Memory B cell (primary cell): ENCODE measurements at regions not wholly inside any gene's neighbourhood (a gene's known extent, or its start where the extent isn't known, plus 50 kb on each side); places are given as distances from the start of the nearest gene placed in this dataset.

Experiments
- ATAC-seq: fragments of 150-1000 bp; cut with Tn5 transposase; 2 replicates; pipeline ENCODE4 v1.10.0; 2021; ENCODE audit warnings: low read depth, mild to moderate bottlenecking, moderate library complexity
- DNase-seq, 2 donors: peaks; one replicate each; pipeline ENCODE4 v3.0.0; 2022; ENCODE audit warnings: low spot score in 2 of 2
- H3K27ac Mint-ChIP-seq: one replicate; pipeline ENCODE4 v1.8.0; 2022; ENCODE audit warnings: mild to moderate bottlenecking, moderate library complexity, mixed read lengths
- H3K27me3 Mint-ChIP-seq: one replicate; pipeline ENCODE4 v1.8.0; 2022; ENCODE audit warnings: mixed read lengths
- H3K36me3 Mint-ChIP-seq: one replicate; pipeline ENCODE4 v1.8.0; 2022; ENCODE audit warnings: mild to moderate bottlenecking, mixed read lengths
- H3K4me1 Mint-ChIP-seq: one replicate; pipeline ENCODE4 v1.8.0; 2022; ENCODE audit warnings: mixed read lengths
- H3K4me3 Mint-ChIP-seq: one replicate; pipeline ENCODE4 v1.8.0; 2022; ENCODE audit warnings: mild to moderate bottlenecking, moderate library complexity, mixed read lengths
- H3K9me3 Mint-ChIP-seq: one replicate; pipeline ENCODE4 v1.8.0; 2022; ENCODE audit warnings: mixed read lengths

GRCh38 chr1:212495766-212496494 lies 63.2 kb downstream of the NENF start:
- Mint-ChIP-seq H3K27me3 (peaks cover 13% of the 10 kb centered on the region), H3K4me3 (no peak overlapping the region), H3K4me1 (no peaks in the 10 kb centered on the region), H3K36me3 (no peaks in the 10 kb centered on the region), H3K9me3 (no peaks in the 10 kb centered on the region), H3K27ac (no peak overlapping the region)
- ATAC-seq: no peak
- DNase-seq: no peak

GRCh38 chr1:212496682-212497081 lies 64.0 kb downstream of the NENF start:
- peaks cover 1% of the 10 kb centered on the region for H3K36me3 Mint-ChIP-seq
- no peak for ATAC-seq

GRCh38 chr1:212497553-212497952 lies 64.8 kb downstream of the NENF start:
- DNase-seq (no peak), ATAC-seq (no peak)
- H3K36me3 Mint-ChIP-seq: peaks cover 1% of the 10 kb centered on the region
- peaks cover 10% of the 10 kb centered on the region for H3K27me3 Mint-ChIP-seq
- H3K4me3 Mint-ChIP-seq: no peak overlapping the region
- H3K9me3 Mint-ChIP-seq: peaks cover 1% of the 10 kb centered on the region
- H3K4me1 Mint-ChIP-seq: no peaks in the 10 kb centered on the region
- H3K27ac Mint-ChIP-seq: no peak overlapping the region

More at GRCh38 chr1:212496682-212497081, 64.0 kb downstream of the NENF start:
- no peak for DNase-seq
- Mint-ChIP-seq H3K27ac (no peak overlapping the region), H3K4me1 (no peaks in the 10 kb centered on the region), H3K9me3 (peaks cover 1% of the 10 kb centered on the region), H3K27me3 (peaks cover 14% of the 10 kb centered on the region), H3K4me3 (no peak overlapping the region)

GRCh38 chr1:212498283-212499040 lies 65.7 kb downstream of the NENF start:
- peaks cover 10% of the 10 kb centered on the region for H3K27me3 Mint-ChIP-seq
- peaks cover 1% of the 10 kb centered on the region for H3K9me3 Mint-ChIP-seq
- no peaks in the 10 kb centered on the region for H3K4me1 Mint-ChIP-seq
- H3K36me3 Mint-ChIP-seq: peaks cover 1% of the 10 kb centered on the region
- no peak for DNase-seq
- H3K27ac Mint-ChIP-seq: no peak overlapping the region
- H3K4me3 Mint-ChIP-seq: no peak overlapping the region
- ATAC-seq: no peak

GRCh38 chr1:212500351-212500750 lies 67.6 kb downstream of the NENF start:
- Mint-ChIP-seq H3K9me3 (peaks cover 1% of the 10 kb centered on the region), H3K4me1 (no peaks in the 10 kb centered on the region), H3K36me3 (peaks cover 1% of the 10 kb centered on the region), H3K27me3 (peaks cover 11% of the 10 kb centered on the region), H3K27ac (no peak overlapping the region), H3K4me3 (no peak overlapping the region)
- ATAC-seq (no peak), DNase-seq (no peak)

- Mint-ChIP-seq H3K4me3 (no peak overlapping the region), H3K9me3 (peaks cover 1% of the 10 kb centered on the region), H3K36me3 (peaks cover 1% of the 10 kb centered on the region), H3K27me3 (peaks cover 13% of the 10 kb centered on the region), H3K27ac (no peak overlapping the region), H3K4me1 (no peaks in the 10 kb centered on the region)
- DNase-seq (no peak), ATAC-seq (no peak)
Measured at GRCh38 chr1:212500983-212501382, 68.3 kb downstream of the NENF start.

- no peaks in the 10 kb centered on the region for H3K4me1 Mint-ChIP-seq
- peaks cover 21% of the 10 kb centered on the region for H3K27me3 Mint-ChIP-seq
- no peak overlapping the region for H3K4me3 Mint-ChIP-seq
- H3K9me3 Mint-ChIP-seq: peaks cover 1% of the 10 kb centered on the region
- no peak overlapping the region for H3K27ac Mint-ChIP-seq
- peaks cover 1% of the 10 kb centered on the region for H3K36me3 Mint-ChIP-seq
- no peak for ATAC-seq
- DNase-seq: no peak
Measured at GRCh38 chr1:212503714-212504113, 71.0 kb downstream of the NENF start.

- H3K36me3 Mint-ChIP-seq: peaks cover 1% of the 10 kb centered on the region
Measured at GRCh38 chr1:212504171-212504803, 71.6 kb downstream of the NENF start.

GRCh38 chr1:212506666-212507065 lies 73.9 kb downstream of the NENF start:
- Mint-ChIP-seq H3K36me3 (no peaks in the 10 kb centered on the region), H3K27me3 (peaks cover 13% of the 10 kb centered on the region), H3K4me1 (no peaks in the 10 kb centered on the region), H3K4me3 (no peak overlapping the region), H3K9me3 (no peaks in the 10 kb centered on the region), H3K27ac (no peak overlapping the region)
- DNase-seq: no peak
- ATAC-seq: no peak

More at GRCh38 chr1:212504171-212504803, 71.6 kb downstream of the NENF start:
- ATAC-seq: no peak
- H3K27ac Mint-ChIP-seq: no peak overlapping the region
- H3K4me3 Mint-ChIP-seq: no peak overlapping the region
- peaks cover 19% of the 10 kb centered on the region for H3K27me3 Mint-ChIP-seq
- no peaks in the 10 kb centered on the region for H3K4me1 Mint-ChIP-seq
- no peak for DNase-seq
- peaks cover 1% of the 10 kb centered on the region for H3K9me3 Mint-ChIP-seq

GRCh38 chr1:212507369-212507768 lies 74.6 kb downstream of the NENF start:
- Mint-ChIP-seq H3K36me3 (no peaks in the 10 kb centered on the region), H3K4me1 (no peaks in the 10 kb centered on the region), H3K4me3 (no peak overlapping the region), H3K27me3 (peaks cover 16% of the 10 kb centered on the region), H3K27ac (no peak overlapping the region), H3K9me3 (no peaks in the 10 kb centered on the region)
- ATAC-seq (no peak), DNase-seq (no peak)

GRCh38 chr1:212512816-212513559 lies 80.3 kb downstream of the NENF start:
- no peak for ATAC-seq
- no peak for DNase-seq
- Mint-ChIP-seq H3K4me3 (no peak overlapping the region), H3K27me3 (peaks cover 32% of the 10 kb centered on the region), H3K36me3 (no peaks in the 10 kb centered on the region), H3K9me3 (no peaks in the 10 kb centered on the region), H3K27ac (no peak overlapping the region), H3K4me1 (peaks cover 5% of the 10 kb centered on the region)

GRCh38 chr1:212513586-212513985 lies 80.9 kb downstream of the NENF start:
- H3K27ac Mint-ChIP-seq: no peak overlapping the region
- H3K27me3 Mint-ChIP-seq: peaks cover 31% of the 10 kb centered on the region
- DNase-seq (no peak), ATAC-seq (no peak)
- peaks cover 5% of the 10 kb centered on the region for H3K4me1 Mint-ChIP-seq
- H3K4me3 Mint-ChIP-seq: peak overlapping the region; percentile 16
- H3K36me3 Mint-ChIP-seq: no peaks in the 10 kb centered on the region
- H3K9me3 Mint-ChIP-seq: no peaks in the 10 kb centered on the region

GRCh38 chr1:212514056-212514614 lies 81.4 kb downstream of the NENF start:
- H3K36me3 Mint-ChIP-seq: no peaks in the 10 kb centered on the region
- H3K4me1 Mint-ChIP-seq: peaks cover 5% of the 10 kb centered on the region
- H3K27me3 Mint-ChIP-seq: peaks cover 30% of the 10 kb centered on the region
- peak; percentile 22 for ATAC-seq
- peak in 1 of 2 donors; percentile 15 for DNase-seq
- H3K9me3 Mint-ChIP-seq: no peaks in the 10 kb centered on the region
- peak overlapping the region; percentile 56 for H3K4me3 Mint-ChIP-seq
- no peak overlapping the region for H3K27ac Mint-ChIP-seq
